Esophagus muscularis mucosa (tissue), 4 donors: ENCODE measurements at regions not wholly inside any gene's neighbourhood (a gene's known extent, or its start where the extent isn't known, plus 50 kb on each side); places are given as distances from the start of the nearest gene placed in this dataset.

Source experiments
- DNase-seq: peaks from one replicate; pipeline ENCODE4 v3.0.0-alpha.2; 2017; ENCODE audit errors: extremely low spot score
- H3K27ac ChIP-seq, 4 donors: fragments of 200-600 bp; sonication (generic); replicated peaks in 1 of 4; 1 replicate in 3 of 4; 2 replicates in 1 of 4; pipeline ENCODE4 v1.5.1; 2016 to 2019; ENCODE audit warnings: mild to moderate bottlenecking in 1 of 4
- H3K27me3 ChIP-seq, 4 donors: fragments of 200-600 bp; sonication (generic); one replicate each; pipeline versions ENCODE4 v1.5.1 to v1.6.0; 2016 to 2019
- H3K36me3 ChIP-seq, 4 donors: fragments of 200-600 bp; sonication (generic); one replicate each; pipeline ENCODE4 v1.5.1; 2016 to 2019
- H3K4me1 ChIP-seq, 4 donors: fragments of 200-600 bp; sonication (generic); one replicate each; pipeline ENCODE4 v1.5.1; 2016 to 2019
- H3K4me3 ChIP-seq, 4 donors: fragments of 200-600 bp; sonication (generic); 1 replicate in 2 of 4; 2 replicates in 2 of 4; pipeline ENCODE4 v1.5.1; 2016 to 2019; ENCODE audit warnings: mild to moderate bottlenecking in 4 of 4, moderate library complexity in 1 of 4
- H3K9me3 ChIP-seq, 4 donors: fragments of 200-600 bp; sonication (generic); 1 replicate in 3 of 4; 2 replicates in 1 of 4; pipeline ENCODE4 v1.5.1; 2016 to 2019
- EP300 ChIP-seq: sonication (generic); formaldehyde crosslinking; IDR thresholded peaks from one replicate; pipeline ENCODE4 v1.6.1; 2017; ENCODE audit warnings: antibody characterized with exemption
- POLR2A ChIP-seq: fragments of 450-650 bp; IDR thresholded peaks from one replicate; pipeline ENCODE4 v1.6.1; 2017; ENCODE audit warnings: antibody characterized with exemption, moderate library complexity, mild to moderate bottlenecking, low read depth
- POLR2AphosphoS5 ChIP-seq, 2 donors: sonication (generic); formaldehyde crosslinking; IDR thresholded peaks; one replicate each; pipeline ENCODE4 v1.6.1; 2017; ENCODE audit warnings: antibody characterized with exemption in 2 of 2
- WGBS: methylation state at CpG from one replicate; pipeline ENCODE4 v1.1.5; 2018; 5-methylcytosine and 5-hydroxymethylcytosine counted together
- intact Hi-C: fragments of 100-400 bp; cut with DNase I; formaldehyde crosslinking; loops from one replicate; pipeline ENCODE4 v1.15.1; 2023
- TF ChIP-seq, protein P1 (sequence below), 3 experiments: fragments of 200-600 bp in 2 of 3; fragments of 450-650 bp in 1 of 3; sonication (generic) in 2 of 3; IDR thresholded peaks; one replicate each; pipeline ENCODE4 v1.5.1; 2017 to 2019; ENCODE audit warnings: antibody characterized with exemption in 3 of 3, mild to moderate bottlenecking in 2 of 3, moderate library complexity in 1 of 3

DNA sequence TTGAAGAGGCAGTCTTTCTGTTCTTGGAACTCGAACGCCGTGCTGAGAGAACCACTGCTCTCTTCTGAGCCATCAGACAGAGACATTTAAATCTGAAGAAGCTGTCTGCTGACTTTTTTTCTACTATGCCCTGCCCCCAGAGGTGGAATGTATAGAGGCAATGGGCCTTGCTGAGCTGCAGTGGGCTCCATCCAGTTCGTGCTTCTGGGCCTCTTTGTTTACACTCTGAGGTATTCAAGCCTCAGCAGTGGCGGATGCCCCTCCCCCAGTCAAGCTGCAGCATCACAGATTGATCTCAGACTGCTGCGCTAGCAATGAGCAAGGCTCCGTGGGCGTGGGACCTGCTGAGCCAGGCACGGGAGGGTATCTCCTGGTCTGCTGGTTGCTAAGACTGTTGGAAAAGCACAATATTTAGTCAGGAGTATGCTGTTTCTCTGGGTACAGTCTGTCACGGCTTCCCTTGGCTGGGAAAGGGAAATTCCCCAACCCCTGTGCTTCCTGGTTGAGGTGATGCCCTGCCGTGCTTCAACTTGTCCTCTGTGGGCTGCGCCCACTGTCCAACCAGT, 526.8 kb downstream of the CD109 start:
- TF ChIP-seq EP300 (no peak), POLR2AphosphoS5 (IDR thresholded peaks at IDR 0.05) (no peak), POLR2A (no peak)
- TF ChIP-seq, protein P1, sequence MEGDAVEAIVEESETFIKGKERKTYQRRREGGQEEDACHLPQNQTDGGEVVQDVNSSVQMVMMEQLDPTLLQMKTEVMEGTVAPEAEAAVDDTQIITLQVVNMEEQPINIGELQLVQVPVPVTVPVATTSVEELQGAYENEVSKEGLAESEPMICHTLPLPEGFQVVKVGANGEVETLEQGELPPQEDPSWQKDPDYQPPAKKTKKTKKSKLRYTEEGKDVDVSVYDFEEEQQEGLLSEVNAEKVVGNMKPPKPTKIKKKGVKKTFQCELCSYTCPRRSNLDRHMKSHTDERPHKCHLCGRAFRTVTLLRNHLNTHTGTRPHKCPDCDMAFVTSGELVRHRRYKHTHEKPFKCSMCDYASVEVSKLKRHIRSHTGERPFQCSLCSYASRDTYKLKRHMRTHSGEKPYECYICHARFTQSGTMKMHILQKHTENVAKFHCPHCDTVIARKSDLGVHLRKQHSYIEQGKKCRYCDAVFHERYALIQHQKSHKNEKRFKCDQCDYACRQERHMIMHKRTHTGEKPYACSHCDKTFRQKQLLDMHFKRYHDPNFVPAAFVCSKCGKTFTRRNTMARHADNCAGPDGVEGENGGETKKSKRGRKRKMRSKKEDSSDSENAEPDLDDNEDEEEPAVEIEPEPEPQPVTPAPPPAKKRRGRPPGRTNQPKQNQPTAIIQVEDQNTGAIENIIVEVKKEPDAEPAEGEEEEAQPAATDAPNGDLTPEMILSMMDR (IDR thresholded peaks at IDR 0.05): no peak
- 100% methylated on average over 3 of the region's 12 CpGs for WGBS
- no peak overlapping the region for H3K4me3 ChIP-seq
- intact Hi-C loops: no loop called here
- no peaks in the 10 kb centered on the region for H3K36me3 ChIP-seq
- no peaks in the 10 kb centered on the region for H3K9me3 ChIP-seq
- H3K27ac ChIP-seq: no peak overlapping the region
- H3K4me1 ChIP-seq: no peaks in the 10 kb centered on the region
- no peaks in the 10 kb centered on the region for H3K27me3 ChIP-seq
- DNase-seq: no peak

DNA sequence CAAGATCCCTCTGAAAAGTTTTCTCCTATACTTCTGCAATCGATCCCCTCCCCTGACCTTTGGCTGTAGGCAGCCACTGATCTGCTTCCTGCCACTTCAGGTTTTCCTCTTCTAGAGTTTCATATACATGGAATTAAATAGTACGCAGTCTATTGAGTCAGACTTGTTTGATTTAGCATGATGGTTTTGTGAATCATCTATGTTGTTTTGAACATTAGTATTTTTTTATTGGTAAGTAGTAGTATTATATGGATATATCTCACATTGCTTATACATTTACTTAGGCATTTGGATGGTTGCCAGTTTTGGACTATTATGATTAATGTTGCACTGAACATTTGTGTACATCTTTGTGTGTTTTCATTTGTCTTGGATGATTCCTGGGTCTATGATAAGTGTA, 518.0 kb downstream of the CD109 start:
- intact Hi-C loops: no loop called here
- no peak for TF ChIP-seq POLR2A
- TF ChIP-seq EP300: no peak
- no peak for TF ChIP-seq POLR2AphosphoS5 (IDR thresholded peaks at IDR 0.05)
- TF ChIP-seq, protein P1 (IDR thresholded peaks at IDR 0.05): no peak

DNA sequence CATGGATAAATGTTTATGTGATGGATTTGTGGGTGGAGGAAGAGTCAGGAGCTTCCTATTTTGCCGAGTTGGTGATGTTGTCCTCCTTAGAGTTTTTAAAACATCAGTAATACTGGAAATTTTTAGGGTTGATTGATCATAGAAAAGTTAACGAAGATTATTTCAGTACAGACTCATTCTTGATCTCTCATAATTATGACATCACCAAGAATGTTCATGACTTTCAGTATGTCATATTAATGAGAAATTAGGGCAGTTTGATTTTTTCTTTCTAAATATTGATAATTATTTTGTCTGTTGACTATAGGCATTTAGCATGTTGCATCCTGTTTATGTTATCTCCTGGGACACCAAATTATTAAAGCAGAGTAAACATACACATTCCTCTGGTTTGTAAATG, 512.2 kb downstream of the CD109 start:
- Histone ChIP-seq H3K36me3 (no peaks in the 10 kb centered on the region), H3K27ac (no peak overlapping the region), H3K4me1 (no peaks in the 10 kb centered on the region), H3K27me3 (no peaks in the 10 kb centered on the region), H3K4me3 (no peak overlapping the region), H3K9me3 (peaks cover 0 to 12% (median 6%) of the 10 kb centered on the region in 4 donors)
- TF ChIP-seq, protein P1 (IDR thresholded peaks at IDR 0.05): no peak
- intact Hi-C loops: no loop called here
- 86% methylated on average over 2 of the region's 2 CpGs for WGBS
- no peak for DNase-seq

More for the DNA sequence above, 518.0 kb downstream of the CD109 start:
- Histone ChIP-seq H3K4me3 (no peak overlapping the region), H3K4me1 (no peaks in the 10 kb centered on the region), H3K27ac (no peak overlapping the region), H3K9me3 (no peaks in the 10 kb centered on the region), H3K27me3 (no peaks in the 10 kb centered on the region), H3K36me3 (no peaks in the 10 kb centered on the region)
- 57% methylated on average over 2 of the region's 2 CpGs for WGBS
- no peak for DNase-seq

DNA sequence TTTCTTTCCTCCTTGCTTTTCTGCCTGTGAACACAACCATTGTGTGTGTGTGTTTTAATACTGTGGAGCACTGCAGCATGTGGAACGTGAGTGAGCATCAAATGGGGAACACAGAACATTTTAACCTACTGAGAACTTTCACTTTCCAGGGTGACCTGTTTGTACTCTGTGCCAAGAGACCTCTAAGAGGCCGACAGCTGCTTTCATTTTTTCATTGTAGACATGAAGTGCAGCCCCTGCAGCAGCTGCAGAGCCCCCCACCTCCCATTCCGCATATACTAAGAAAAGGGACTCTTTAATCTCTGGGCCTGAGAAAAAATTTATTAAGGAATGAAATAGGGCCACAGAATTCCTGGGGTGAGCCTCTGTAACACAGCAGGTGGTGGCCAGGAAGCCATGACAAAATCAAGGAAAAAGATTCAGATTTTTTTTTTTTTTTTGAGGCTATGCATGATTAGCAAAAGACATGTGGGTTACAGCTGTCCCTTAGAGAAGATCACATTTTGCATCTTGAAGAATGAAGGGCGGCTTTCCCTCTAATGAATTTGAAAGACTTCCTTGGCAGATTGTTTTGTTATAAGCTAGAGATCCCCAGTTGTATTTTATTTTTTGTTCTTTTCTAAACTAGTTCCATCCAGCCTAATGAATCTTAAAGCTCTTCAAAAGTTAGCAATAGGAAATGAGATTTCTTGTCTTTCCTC, 503.4 kb downstream of the CD109 start:
- Histone ChIP-seq H3K4me3 (no peak overlapping the region), H3K9me3 (peaks cover 0 to 5% (median 0%) of the 10 kb centered on the region in 4 donors), H3K36me3 (no peaks in the 10 kb centered on the region), H3K27me3 (no peaks in the 10 kb centered on the region), H3K4me1 (no peaks in the 10 kb centered on the region), H3K27ac (no peak overlapping the region)
- intact Hi-C loops: no loop called here
- no peak for DNase-seq
- WGBS: 87% methylated on average over 4 of the region's 4 CpGs
- TF ChIP-seq POLR2AphosphoS5 (IDR thresholded peaks at IDR 0.05) (no peak), POLR2A (no peak), EP300 (no peak)
- TF ChIP-seq, protein P1 (IDR thresholded peaks at IDR 0.05): no peak

DNA sequence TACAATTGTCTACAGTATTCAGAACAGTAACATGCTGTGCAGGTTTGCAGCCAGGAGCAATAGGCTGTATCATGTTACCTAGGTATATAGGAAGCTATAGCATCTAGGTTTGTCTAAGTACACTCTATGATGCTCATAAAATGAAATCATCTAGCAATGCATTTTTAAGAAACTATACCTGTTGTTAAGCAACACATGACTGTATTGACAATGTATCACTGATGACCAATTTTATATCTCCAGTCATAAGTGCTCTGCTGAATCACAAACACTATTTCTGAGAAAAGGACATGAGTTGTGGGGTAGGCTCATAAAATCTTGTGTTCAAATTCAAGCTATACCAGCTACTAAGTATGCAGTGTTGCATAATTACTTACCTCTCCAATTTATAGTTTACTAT, 501.3 kb downstream of the CD109 start:
- no peak overlapping the region for H3K27ac ChIP-seq
- DNase-seq: no peak

More for the DNA sequence above, 501.3 kb downstream of the CD109 start:
- Histone ChIP-seq H3K4me3 (no peak overlapping the region), H3K36me3 (no peaks in the 10 kb centered on the region), H3K4me1 (no peaks in the 10 kb centered on the region), H3K9me3 (peaks cover 0 to 5% (median 0%) of the 10 kb centered on the region in 4 donors), H3K27me3 (no peaks in the 10 kb centered on the region)
- intact Hi-C loops: no loop called here
- TF ChIP-seq POLR2AphosphoS5 (IDR thresholded peaks at IDR 0.05): no peak
- TF ChIP-seq EP300: no peak
- no peak for TF ChIP-seq POLR2A
- TF ChIP-seq, protein P1 (IDR thresholded peaks at IDR 0.05): no peak
